Type B pancreatic cell (in vitro differentiated cells): ENCODE measurements at regions not wholly inside any gene's neighbourhood (a gene's known extent, or its start where the extent isn't known, plus 50 kb on each side); places are given as distances from the start of the nearest gene placed in this dataset.

Experiments used
- DNase-seq: peaks from one replicate; pipeline ENCODE4 v3.0.0; 2021; ENCODE audit warnings: mixed read lengths; ENCODE audit not compliant: unreplicated experiment; ENCODE audit errors: extremely low spot score
- H3K27ac Mint-ChIP-seq: 2 replicates; pipeline ENCODE4 v1.8.0; 2021; ENCODE audit warnings: mild to moderate bottlenecking, mixed read lengths
- H3K27me3 Mint-ChIP-seq: 2 replicates; pipeline ENCODE4 v1.8.0; 2021; ENCODE audit warnings: mixed read lengths
- H3K36me3 Mint-ChIP-seq: 2 replicates; pipeline ENCODE4 v1.8.0; 2021; ENCODE audit warnings: mixed read lengths
- H3K4me1 Mint-ChIP-seq: one replicate; pipeline ENCODE4 v1.8.0; 2021; ENCODE audit warnings: mixed read lengths; ENCODE audit not compliant: unreplicated experiment
- H3K4me3 Mint-ChIP-seq: 2 replicates; pipeline ENCODE4 v1.8.0; 2021; ENCODE audit warnings: mild to moderate bottlenecking, mixed read lengths
- H3K9me3 Mint-ChIP-seq: 2 replicates; pipeline ENCODE4 v1.8.0; 2021; ENCODE audit warnings: mixed read lengths
- TF ChIP-seq, protein P1 (sequence below): fragments of 200-600 bp; sonication (generic); conservative IDR thresholded peaks from 2 replicates; pipeline ENCODE4 v1.5.0; 2021; ENCODE audit warnings: antibody characterized with exemption, mild to moderate bottlenecking

DNA sequence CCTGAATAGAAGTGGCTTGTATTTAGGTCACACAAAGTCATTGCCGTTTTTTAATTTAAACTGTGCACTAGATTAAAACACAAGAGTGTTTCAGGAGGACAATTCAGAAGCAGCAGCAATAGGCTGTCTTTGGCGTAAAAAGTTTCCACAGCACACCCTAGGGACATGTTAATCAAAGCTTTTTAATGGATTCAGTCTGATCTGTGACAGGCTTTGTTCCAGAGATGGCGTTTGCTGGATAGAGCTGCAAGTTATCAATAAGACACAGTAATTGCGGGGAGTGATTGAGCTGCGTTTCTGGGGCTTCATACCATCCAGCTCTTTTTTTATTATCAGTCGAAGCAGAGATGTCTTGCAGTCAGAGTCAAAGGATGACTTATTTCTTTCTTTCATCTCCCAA, 300.3 kb downstream of the ZNF608 start:
- Mint-ChIP-seq H3K27ac (no peak overlapping the region), H3K27me3 (peaks cover 13% of the 10 kb centered on the region), H3K4me1 (peaks cover 28% of the 10 kb centered on the region), H3K36me3 (peaks cover 10% of the 10 kb centered on the region), H3K4me3 (no peak overlapping the region), H3K9me3 (peaks cover 12% of the 10 kb centered on the region)
- no peak for DNase-seq
- TF ChIP-seq, protein P1, sequence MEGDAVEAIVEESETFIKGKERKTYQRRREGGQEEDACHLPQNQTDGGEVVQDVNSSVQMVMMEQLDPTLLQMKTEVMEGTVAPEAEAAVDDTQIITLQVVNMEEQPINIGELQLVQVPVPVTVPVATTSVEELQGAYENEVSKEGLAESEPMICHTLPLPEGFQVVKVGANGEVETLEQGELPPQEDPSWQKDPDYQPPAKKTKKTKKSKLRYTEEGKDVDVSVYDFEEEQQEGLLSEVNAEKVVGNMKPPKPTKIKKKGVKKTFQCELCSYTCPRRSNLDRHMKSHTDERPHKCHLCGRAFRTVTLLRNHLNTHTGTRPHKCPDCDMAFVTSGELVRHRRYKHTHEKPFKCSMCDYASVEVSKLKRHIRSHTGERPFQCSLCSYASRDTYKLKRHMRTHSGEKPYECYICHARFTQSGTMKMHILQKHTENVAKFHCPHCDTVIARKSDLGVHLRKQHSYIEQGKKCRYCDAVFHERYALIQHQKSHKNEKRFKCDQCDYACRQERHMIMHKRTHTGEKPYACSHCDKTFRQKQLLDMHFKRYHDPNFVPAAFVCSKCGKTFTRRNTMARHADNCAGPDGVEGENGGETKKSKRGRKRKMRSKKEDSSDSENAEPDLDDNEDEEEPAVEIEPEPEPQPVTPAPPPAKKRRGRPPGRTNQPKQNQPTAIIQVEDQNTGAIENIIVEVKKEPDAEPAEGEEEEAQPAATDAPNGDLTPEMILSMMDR: no peak

DNA sequence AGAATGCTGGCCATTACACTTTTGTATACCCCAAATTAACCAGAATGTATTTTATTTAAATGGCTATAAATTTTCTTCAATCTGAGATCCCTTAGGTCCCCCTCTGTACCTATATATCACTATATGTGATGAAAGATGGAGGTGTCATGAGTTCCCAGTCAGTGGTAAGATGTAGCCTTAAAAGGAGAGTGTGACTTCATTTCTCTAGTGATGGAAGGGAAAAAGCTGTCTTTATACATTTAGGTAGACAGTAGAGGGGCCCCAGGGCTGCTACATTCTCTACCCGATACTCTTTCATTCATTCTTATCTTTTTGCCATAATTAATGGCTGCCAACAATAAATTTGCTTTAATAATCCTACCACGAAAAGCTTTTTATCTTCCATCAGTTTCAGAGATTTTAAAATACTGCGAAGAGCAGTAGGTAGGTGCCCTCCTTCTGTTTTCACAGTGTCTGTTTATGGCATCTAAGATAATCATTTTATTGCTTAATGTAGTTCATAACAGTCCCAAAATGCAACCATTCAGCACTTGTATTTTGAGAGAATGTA, 301.3 kb downstream of the ZNF608 start:
- Mint-ChIP-seq H3K27ac (no peak overlapping the region), H3K4me1 (peaks cover 28% of the 10 kb centered on the region), H3K36me3 (peaks cover 6% of the 10 kb centered on the region), H3K9me3 (peaks cover 7% of the 10 kb centered on the region), H3K27me3 (peaks cover 8% of the 10 kb centered on the region), H3K4me3 (no peak overlapping the region)
- no peak for DNase-seq
- TF ChIP-seq, protein P1: no peak

DNA sequence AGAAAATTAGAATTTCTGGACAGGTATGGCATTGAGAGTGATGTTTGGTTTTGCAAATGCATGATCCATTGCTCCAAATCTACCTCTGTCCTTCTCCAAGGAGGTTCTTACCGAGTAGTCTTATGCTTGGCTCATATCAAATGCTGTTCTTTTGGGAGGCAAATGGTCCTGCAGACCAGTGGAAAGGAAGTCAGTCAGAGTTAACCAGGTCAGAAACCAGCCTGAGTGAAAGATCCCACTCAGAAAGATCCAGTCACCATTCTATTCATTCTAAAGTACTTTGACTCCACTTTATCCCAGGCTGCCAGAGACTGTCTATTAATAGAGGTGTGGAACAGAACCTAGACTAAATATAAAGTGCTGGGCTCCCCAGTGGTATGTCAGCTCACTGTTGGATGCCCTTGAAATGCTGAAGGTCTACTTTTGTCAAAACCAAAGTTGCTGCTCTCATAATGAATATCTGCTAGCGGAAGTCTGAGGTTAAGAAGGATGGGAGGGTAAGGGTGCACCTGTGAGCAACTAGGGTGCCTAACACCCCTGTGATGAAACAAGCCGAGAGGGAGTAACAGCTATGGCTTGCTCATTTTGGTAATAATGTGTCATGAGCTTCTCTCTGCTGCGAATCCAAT, 302.2 kb downstream of the ZNF608 start:
- Mint-ChIP-seq H3K4me1 (peaks cover 29% of the 10 kb centered on the region), H3K27me3 (peaks cover 8% of the 10 kb centered on the region), H3K4me3 (no peak overlapping the region), H3K36me3 (peaks cover 6% of the 10 kb centered on the region), H3K27ac (no peak overlapping the region), H3K9me3 (peaks cover 7% of the 10 kb centered on the region)
- DNase-seq: no peak
- TF ChIP-seq, protein P1: no peak

DNA sequence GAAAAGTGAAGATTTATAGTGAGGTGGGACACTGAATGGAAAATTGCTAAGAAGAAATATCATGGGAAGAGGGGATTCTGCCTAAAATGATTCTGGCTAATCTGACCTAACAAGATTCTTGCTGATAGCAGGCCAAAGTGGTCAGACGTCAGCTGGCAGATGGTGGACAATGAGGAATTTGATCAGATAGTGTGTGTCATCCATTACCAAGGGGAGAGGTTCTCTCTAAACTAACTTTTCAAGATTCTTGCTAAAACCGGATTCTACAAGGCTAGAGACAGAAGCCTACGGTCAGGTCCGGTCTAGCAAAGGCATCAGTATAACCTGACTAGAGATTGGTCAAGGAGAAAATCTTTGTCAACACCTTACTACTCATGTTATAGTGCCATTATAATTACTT, 306.0 kb downstream of the ZNF608 start:
- peaks cover 11% of the 10 kb centered on the region for H3K4me1 Mint-ChIP-seq
- H3K4me3 Mint-ChIP-seq: no peak overlapping the region
- no peaks in the 10 kb centered on the region for H3K27me3 Mint-ChIP-seq
- no peak overlapping the region for H3K27ac Mint-ChIP-seq
- TF ChIP-seq, protein P1: no peak
- peaks cover 6% of the 10 kb centered on the region for H3K36me3 Mint-ChIP-seq
- DNase-seq: no peak
- H3K9me3 Mint-ChIP-seq: no peaks in the 10 kb centered on the region

DNA sequence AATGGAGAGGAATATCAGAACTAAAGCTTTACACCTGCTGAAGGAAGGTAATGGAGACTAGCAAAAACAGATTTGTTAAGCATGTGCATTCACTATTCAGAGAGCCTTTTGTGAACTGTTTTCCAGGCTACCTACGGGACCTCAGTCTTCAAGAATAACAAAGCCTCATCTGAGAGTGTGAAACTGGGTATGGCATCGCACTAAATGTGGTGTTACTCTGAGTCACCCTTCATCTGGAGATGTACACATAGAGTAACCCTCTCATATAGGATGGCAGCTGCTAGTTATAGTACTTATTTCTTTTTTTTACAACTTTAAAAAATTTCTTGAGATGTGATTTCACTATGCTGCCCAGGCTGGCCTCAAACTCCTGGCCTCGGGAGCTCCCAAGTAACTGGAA, 306.8 kb downstream of the ZNF608 start:
- H3K27me3 Mint-ChIP-seq: no peaks in the 10 kb centered on the region
- peaks cover 7% of the 10 kb centered on the region for H3K4me1 Mint-ChIP-seq
- H3K4me3 Mint-ChIP-seq: no peak overlapping the region
- TF ChIP-seq, protein P1: no peak
- no peak for DNase-seq
- H3K9me3 Mint-ChIP-seq: no peaks in the 10 kb centered on the region
- no peak overlapping the region for H3K27ac Mint-ChIP-seq
- H3K36me3 Mint-ChIP-seq: peaks cover 6% of the 10 kb centered on the region
